VCaP (cell line): ENCODE measurements at regions not wholly inside any gene's neighbourhood (a gene's known extent, or its start where the extent isn't known, plus 50 kb on each side); places are given as distances from the start of the nearest gene placed in this dataset.
A peak's percentile ranks its signal among the peaks of the same experiment; 100 is the strongest.

ENCODE experiments used
- H3K27ac ChIP-seq: fragments of 450-650 bp; 2 replicates; pipeline ENCODE4 v1.5.1; 2017
- CTCF ChIP-seq: fragments of 450-650 bp; conservative IDR thresholded peaks from 2 replicates; pipeline ENCODE4 v1.5.1; 2017; ENCODE audit warnings: mild to moderate bottlenecking, moderate library complexity

GRCh38 chr1:75984781-75985180 lies 52.6 kb upstream of the ASB17 start:
- TF ChIP-seq CTCF: no peak
- H3K27ac ChIP-seq: no peak overlapping the region

- H3K27ac ChIP-seq: no peak overlapping the region
- TF ChIP-seq CTCF: no peak
These were observed 53.6 kb upstream of the ASB17 start for GRCh38 chr1:75985827-75986226.

GRCh38 chr1:75986478-75986877 lies 54.3 kb upstream of the ASB17 start:
- H3K27ac ChIP-seq: no peak overlapping the region
- TF ChIP-seq CTCF: no peak

- TF ChIP-seq CTCF: no peak
- H3K27ac ChIP-seq: no peak overlapping the region
These were observed 56.9 kb upstream of the ASB17 start for GRCh38 chr1:75989121-75989520.

- no peak for TF ChIP-seq CTCF
These were observed 58.5 kb upstream of the ASB17 start for GRCh38 chr1:75990686-75991085.

GRCh38 chr1:75991497-75992114 lies 59.4 kb upstream of the ASB17 start:
- no peak overlapping the region for H3K27ac ChIP-seq
- TF ChIP-seq CTCF: peak; percentile 91

More at GRCh38 chr1:75990686-75991085, 58.5 kb upstream of the ASB17 start:
- no peak overlapping the region for H3K27ac ChIP-seq

GRCh38 chr1:75992312-75992711 lies 60.1 kb upstream of the ASB17 start:
- no peak overlapping the region for H3K27ac ChIP-seq
- TF ChIP-seq CTCF: no peak
